ENCODE measurements at regions not wholly inside any gene's neighbourhood (a gene's known extent, or its start where the extent isn't known, plus 50 kb on each side); places are given as distances from the start of the nearest gene placed in this dataset.
A peak's percentile ranks its signal among the peaks of the same experiment; 100 is the strongest.

GRCh38 chr4:92064574-92064973 lies 239.2 kb upstream of the GRID2 start:
- Mint-ChIP-seq H3K36me3 (ENCODE audit: low read depth) (no peaks in the 10 kb centered on the region), H3K9me3 (peaks cover 25% of the 10 kb centered on the region), H3K4me3 (no peak overlapping the region), H3K27me3 (no peaks in the 10 kb centered on the region), H3K4me1 (ENCODE audit: low read depth) (no peaks in the 10 kb centered on the region), H3K27ac (no peak overlapping the region)
- intact Hi-C loops (cut with micrococcal nuclease) = no loop called here

- H3K4me3 Mint-ChIP-seq = no peak overlapping the region
- peaks cover 44% of the 10 kb centered on the region for H3K9me3 Mint-ChIP-seq
- H3K27me3 Mint-ChIP-seq = no peaks in the 10 kb centered on the region
- intact Hi-C loops (cut with micrococcal nuclease) = no loop called here
- no peaks in the 10 kb centered on the region for H3K4me1 Mint-ChIP-seq (ENCODE audit: low read depth)
- H3K27ac Mint-ChIP-seq = no peak overlapping the region
- no peaks in the 10 kb centered on the region for H3K36me3 Mint-ChIP-seq (ENCODE audit: low read depth)
These were observed 237.3 kb upstream of the GRID2 start for GRCh38 chr4:92066485-92066884.

GRCh38 chr4:92071587-92071986 lies 232.2 kb upstream of the GRID2 start:
- no peaks in the 10 kb centered on the region for H3K4me1 Mint-ChIP-seq (ENCODE audit: low read depth)
- H3K9me3 Mint-ChIP-seq = peaks cover 51% of the 10 kb centered on the region
- intact Hi-C loops (cut with micrococcal nuclease) = no loop called here
- no peaks in the 10 kb centered on the region for H3K36me3 Mint-ChIP-seq (ENCODE audit: low read depth)
- no peak overlapping the region for H3K4me3 Mint-ChIP-seq
- no peaks in the 10 kb centered on the region for H3K27me3 Mint-ChIP-seq
- no peak overlapping the region for H3K27ac Mint-ChIP-seq

GRCh38 chr4:92074839-92075238 lies 228.9 kb upstream of the GRID2 start:
- intact Hi-C loops (cut with micrococcal nuclease) = no loop called here
- H3K27ac Mint-ChIP-seq = no peak overlapping the region
- H3K4me3 Mint-ChIP-seq = no peak overlapping the region
- no peaks in the 10 kb centered on the region for H3K36me3 Mint-ChIP-seq (ENCODE audit: low read depth)
- no peaks in the 10 kb centered on the region for H3K27me3 Mint-ChIP-seq
- H3K9me3 Mint-ChIP-seq = peaks cover 42% of the 10 kb centered on the region
- H3K4me1 Mint-ChIP-seq (ENCODE audit: low read depth) = no peaks in the 10 kb centered on the region

GRCh38 chr4:92090887-92091286 lies 212.9 kb upstream of the GRID2 start:
- H3K9me3 Mint-ChIP-seq = peaks cover 18% of the 10 kb centered on the region
- H3K36me3 Mint-ChIP-seq (ENCODE audit: low read depth) = no peaks in the 10 kb centered on the region
- H3K27me3 Mint-ChIP-seq = no peaks in the 10 kb centered on the region
- no peak overlapping the region for H3K4me3 Mint-ChIP-seq
- no peaks in the 10 kb centered on the region for H3K4me1 Mint-ChIP-seq (ENCODE audit: low read depth)
- intact Hi-C loops (cut with micrococcal nuclease) = no loop called here
- no peak overlapping the region for H3K27ac Mint-ChIP-seq

GRCh38 chr4:92091335-92091734 lies 212.4 kb upstream of the GRID2 start:
- no peaks in the 10 kb centered on the region for H3K4me1 Mint-ChIP-seq (ENCODE audit: low read depth)
- peaks cover 18% of the 10 kb centered on the region for H3K9me3 Mint-ChIP-seq
- no peaks in the 10 kb centered on the region for H3K36me3 Mint-ChIP-seq (ENCODE audit: low read depth)
- no peak overlapping the region for H3K4me3 Mint-ChIP-seq
- H3K27ac Mint-ChIP-seq = no peak overlapping the region
- intact Hi-C loops (cut with micrococcal nuclease) = no loop called here
- no peaks in the 10 kb centered on the region for H3K27me3 Mint-ChIP-seq

GRCh38 chr4:92099861-92100260 lies 203.9 kb upstream of the GRID2 start:
- Mint-ChIP-seq H3K4me3 (no peak overlapping the region), H3K4me1 (ENCODE audit: low read depth) (no peaks in the 10 kb centered on the region), H3K27ac (no peak overlapping the region), H3K27me3 (no peaks in the 10 kb centered on the region), H3K36me3 (ENCODE audit: low read depth) (no peaks in the 10 kb centered on the region), H3K9me3 (peaks cover 23% of the 10 kb centered on the region)
- intact Hi-C loops (cut with micrococcal nuclease) = no loop called here

- H3K4me3 Mint-ChIP-seq = no peak overlapping the region
- no peaks in the 10 kb centered on the region for H3K27me3 Mint-ChIP-seq
- intact Hi-C loops (cut with micrococcal nuclease) = no loop called here
- peaks cover 23% of the 10 kb centered on the region for H3K9me3 Mint-ChIP-seq
- no peaks in the 10 kb centered on the region for H3K4me1 Mint-ChIP-seq (ENCODE audit: low read depth)
- no peaks in the 10 kb centered on the region for H3K36me3 Mint-ChIP-seq (ENCODE audit: low read depth)
- H3K27ac Mint-ChIP-seq = no peak overlapping the region
These were observed 202.8 kb upstream of the GRID2 start for GRCh38 chr4:92100975-92101374.

GRCh38 chr4:92101737-92102172 lies 202.0 kb upstream of the GRID2 start:
- H3K27me3 Mint-ChIP-seq = no peaks in the 10 kb centered on the region
- no peaks in the 10 kb centered on the region for H3K4me1 Mint-ChIP-seq (ENCODE audit: low read depth)
- H3K36me3 Mint-ChIP-seq (ENCODE audit: low read depth) = no peaks in the 10 kb centered on the region
- H3K4me3 Mint-ChIP-seq = no peak overlapping the region
- H3K9me3 Mint-ChIP-seq = peaks cover 23% of the 10 kb centered on the region
- peak overlapping the region; percentile 30 for H3K27ac Mint-ChIP-seq
- intact Hi-C loops (cut with micrococcal nuclease) = no loop called here

GRCh38 chr4:92104506-92104905 lies 199.3 kb upstream of the GRID2 start:
- Mint-ChIP-seq H3K4me3 (no peak overlapping the region), H3K9me3 (peaks cover 14% of the 10 kb centered on the region), H3K36me3 (ENCODE audit: low read depth) (no peaks in the 10 kb centered on the region), H3K4me1 (ENCODE audit: low read depth) (no peaks in the 10 kb centered on the region), H3K27ac (no peak overlapping the region), H3K27me3 (no peaks in the 10 kb centered on the region)
- intact Hi-C loops (cut with micrococcal nuclease) = no loop called here

GRCh38 chr4:92106816-92107215 lies 196.9 kb upstream of the GRID2 start:
- Mint-ChIP-seq H3K9me3 (peaks cover 14% of the 10 kb centered on the region), H3K27ac (no peak overlapping the region), H3K36me3 (ENCODE audit: low read depth) (no peaks in the 10 kb centered on the region), H3K4me1 (ENCODE audit: low read depth) (no peaks in the 10 kb centered on the region), H3K27me3 (no peaks in the 10 kb centered on the region), H3K4me3 (no peak overlapping the region)
- intact Hi-C loops (cut with micrococcal nuclease) = no loop called here

- H3K27me3 Mint-ChIP-seq = no peaks in the 10 kb centered on the region
- H3K4me1 Mint-ChIP-seq (ENCODE audit: low read depth) = no peaks in the 10 kb centered on the region
- H3K9me3 Mint-ChIP-seq = no peaks in the 10 kb centered on the region
- no peak overlapping the region for H3K4me3 Mint-ChIP-seq
- H3K27ac Mint-ChIP-seq = no peak overlapping the region
- no peaks in the 10 kb centered on the region for H3K36me3 Mint-ChIP-seq (ENCODE audit: low read depth)
- intact Hi-C loops (cut with micrococcal nuclease) = no loop called here
These were observed 192.3 kb upstream of the GRID2 start for GRCh38 chr4:92111493-92111892.

GRCh38 chr4:92112805-92113204 lies 191.0 kb upstream of the GRID2 start:
- H3K9me3 Mint-ChIP-seq = peaks cover 4% of the 10 kb centered on the region
- intact Hi-C loops (cut with micrococcal nuclease) = no loop called here
- H3K27me3 Mint-ChIP-seq = no peaks in the 10 kb centered on the region
- H3K4me3 Mint-ChIP-seq = no peak overlapping the region
- no peaks in the 10 kb centered on the region for H3K4me1 Mint-ChIP-seq (ENCODE audit: low read depth)
- no peaks in the 10 kb centered on the region for H3K36me3 Mint-ChIP-seq (ENCODE audit: low read depth)
- H3K27ac Mint-ChIP-seq = no peak overlapping the region

- Mint-ChIP-seq H3K4me1 (ENCODE audit: low read depth) (no peaks in the 10 kb centered on the region), H3K9me3 (peaks cover 32% of the 10 kb centered on the region), H3K27ac (no peak overlapping the region), H3K36me3 (ENCODE audit: low read depth) (no peaks in the 10 kb centered on the region), H3K27me3 (no peaks in the 10 kb centered on the region), H3K4me3 (no peak overlapping the region)
- intact Hi-C loops (cut with micrococcal nuclease) = no loop called here
These were observed 182.8 kb upstream of the GRID2 start for GRCh38 chr4:92120810-92121498.

GRCh38 chr4:92122911-92123310 lies 180.9 kb upstream of the GRID2 start:
- intact Hi-C loops (cut with micrococcal nuclease) = no loop called here

More at GRCh38 chr4:92122911-92123310, 180.9 kb upstream of the GRID2 start:
- Mint-ChIP-seq H3K27ac (no peak overlapping the region), H3K36me3 (ENCODE audit: low read depth) (no peaks in the 10 kb centered on the region), H3K4me1 (ENCODE audit: low read depth) (no peaks in the 10 kb centered on the region), H3K4me3 (no peak overlapping the region), H3K9me3 (peaks cover 32% of the 10 kb centered on the region), H3K27me3 (no peaks in the 10 kb centered on the region)
